ENCODE measurements at regions not wholly inside any gene's neighbourhood (a gene's known extent, or its start where the extent isn't known, plus 50 kb on each side); places are given as distances from the start of the nearest gene placed in this dataset.

GRCh38 chr6:45791211-45792168 is 224.2 kb downstream of the CLIC5 start:
- TF ChIP-seq POLR2A (IDR thresholded peaks at IDR 0.05) (no peak), CTCF (IDR thresholded peaks at IDR 0.05) (no peak)
